Liver (tissue), 8 donors: ENCODE measurements at regions not wholly inside any gene's neighbourhood (a gene's known extent, or its start where the extent isn't known, plus 50 kb on each side); places are given as distances from the start of the nearest gene placed in this dataset.

Experiments used
- DNase-seq: peaks from one replicate; pipeline ENCODE4 v3.0.0-alpha.2; 2017; ENCODE audit warnings: low spot score
- H3K27ac ChIP-seq, 2 donors: one replicate each; pipeline ENCODE4 v1.7.0; 2013; ENCODE audit warnings: inconsistent platforms in 2 of 2, low read length in 2 of 2, control low read depth in 1 of 2, low read depth in 1 of 2, mild to moderate bottlenecking in 1 of 2
- H3K27me3 ChIP-seq, 4 donors: one replicate each; pipeline versions ENCODE4 v1.6.1 to v1.7.0; 2013; ENCODE audit warnings: low read length in 3 of 4, inconsistent platforms in 1 of 4, mild to moderate bottlenecking in 1 of 4, moderate library complexity in 1 of 4; ENCODE audit not compliant: control insufficient read depth in 4 of 4, insufficient read depth in 4 of 4
- H3K36me3 ChIP-seq, 4 donors: one replicate each; pipeline versions ENCODE4 v1.6.1 to v1.7.0; 2013; ENCODE audit warnings: low read length in 3 of 4, mild to moderate bottlenecking in 3 of 4, low read depth in 1 of 4, moderate library complexity in 1 of 4; ENCODE audit not compliant: control insufficient read depth in 4 of 4, insufficient read depth in 3 of 4
- H3K4me1 ChIP-seq, 4 donors: one replicate each; pipeline versions ENCODE4 v1.6.1 to v1.7.0; 2013; ENCODE audit warnings: low read length in 3 of 4, mild to moderate bottlenecking in 3 of 4, moderate library complexity in 1 of 4; ENCODE audit not compliant: control insufficient read depth in 4 of 4, insufficient read depth in 4 of 4
- H3K4me3 ChIP-seq, 3 donors: one replicate each; pipeline versions ENCODE4 v1.6.1 to v1.7.0; 2013; ENCODE audit warnings: low read length in 3 of 3, control low read depth in 1 of 3, low read depth in 1 of 3, mild to moderate bottlenecking in 1 of 3
- H3K9ac ChIP-seq, 2 donors: one replicate each; pipeline ENCODE4 v1.7.0; 2013; ENCODE audit warnings: low read length in 2 of 2, mild to moderate bottlenecking in 2 of 2, moderate library complexity in 2 of 2, control low read depth in 1 of 2, low read depth in 1 of 2
- H3K9me3 ChIP-seq, 4 donors: one replicate each; pipeline versions ENCODE4 v1.6.1 to v1.7.0; 2013; ENCODE audit warnings: low read length in 3 of 4; ENCODE audit not compliant: control insufficient read depth in 4 of 4
- ATF3 ChIP-seq: IDR thresholded peaks from 2 replicates; pipeline ENCODE4 v1.6.1; 2016; ENCODE audit warnings: antibody characterized with exemption
- EGR1 ChIP-seq, 2 donors: IDR thresholded peaks; 2 replicates each; pipeline ENCODE4 v1.6.1; 2016 to 2018; ENCODE audit warnings: antibody characterized with exemption in 2 of 2, low read depth in 2 of 2
- FOXA1 ChIP-seq: IDR thresholded peaks from 2 replicates; pipeline ENCODE4 v1.6.1; 2016; ENCODE audit warnings: antibody characterized with exemption
- FOXA2 ChIP-seq: IDR thresholded peaks from 2 replicates; pipeline ENCODE4 v1.6.1; 2016; ENCODE audit warnings: antibody characterized with exemption
- GABPA ChIP-seq, 2 donors: IDR thresholded peaks in 1 of 2; conservative IDR thresholded peaks in 1 of 2; 2 replicates each; pipeline ENCODE4 v1.6.1; 2016; ENCODE audit warnings: antibody characterized with exemption in 2 of 2, mild to moderate bottlenecking in 1 of 2, moderate library complexity in 1 of 2
- HNF4A ChIP-seq, 2 donors: conservative IDR thresholded peaks; 2 replicates each; pipeline ENCODE4 v1.6.1; 2016; ENCODE audit warnings: antibody characterized with exemption in 2 of 2, mild to moderate bottlenecking in 2 of 2
- HNF4G ChIP-seq: IDR thresholded peaks from 2 replicates; pipeline ENCODE4 v1.6.1; 2016; ENCODE audit warnings: antibody characterized with exemption
- JUND ChIP-seq, 2 donors: IDR thresholded peaks; 2 replicates each; pipeline ENCODE4 v1.6.1; 2016; ENCODE audit warnings: antibody characterized with exemption in 2 of 2
- MAX ChIP-seq: IDR thresholded peaks from 2 replicates; pipeline ENCODE4 v1.6.1; 2016; ENCODE audit warnings: antibody characterized with exemption
- RAD21 ChIP-seq, 2 donors: IDR thresholded peaks; 2 replicates each; pipeline ENCODE4 v1.6.1; 2016; ENCODE audit warnings: antibody characterized with exemption in 2 of 2, mild to moderate bottlenecking in 2 of 2
- RXRA ChIP-seq, 2 donors: IDR thresholded peaks; 2 replicates each; pipeline ENCODE4 v1.6.1; 2017 to 2018; ENCODE audit warnings: antibody characterized with exemption in 2 of 2, mild to moderate bottlenecking in 1 of 2
- SP1 ChIP-seq: IDR thresholded peaks from 2 replicates; pipeline ENCODE4 v1.6.1; 2018; ENCODE audit warnings: antibody characterized with exemption, mild to moderate bottlenecking
- TAF1 ChIP-seq: conservative IDR thresholded peaks from 2 replicates; pipeline ENCODE4 v1.6.1; 2016; ENCODE audit warnings: antibody characterized with exemption, mild to moderate bottlenecking
- YY1 ChIP-seq: IDR thresholded peaks from 2 replicates; pipeline ENCODE4 v1.6.1; 2016; ENCODE audit warnings: antibody characterized with exemption, mild to moderate bottlenecking
- whole genome bisulfite sequencing: extraction: QIAGEN DNeasy Blood & Tissue Kit; methylation state at CpG from one replicate; pipeline ENCODE4 v1.1.7; 2013; 5-methylcytosine and 5-hydroxymethylcytosine counted together
- TF ChIP-seq, protein P1 (sequence below): IDR thresholded peaks from 2 replicates; pipeline ENCODE4 v1.6.1; 2016; ENCODE audit warnings: antibody characterized with exemption, mild to moderate bottlenecking
- TF ChIP-seq, protein P2 (sequence below): fragments of 150-350 bp; IDR thresholded peaks from 2 replicates; pipeline ENCODE4 v1.5.1; 2017; ENCODE audit warnings: improper control_type of control experiment, low read depth, low read length; ENCODE audit not compliant: missing input control
- TF ChIP-seq, protein P3 (sequence below): IDR thresholded peaks from 2 replicates; pipeline ENCODE4 v1.6.1; 2016; ENCODE audit warnings: antibody characterized with exemption
- donor health status: healthy.
- donor health status: healthy.
- donor health status: healthy.
- donor health status: healthy.
- donor health status: healthy.

DNA sequence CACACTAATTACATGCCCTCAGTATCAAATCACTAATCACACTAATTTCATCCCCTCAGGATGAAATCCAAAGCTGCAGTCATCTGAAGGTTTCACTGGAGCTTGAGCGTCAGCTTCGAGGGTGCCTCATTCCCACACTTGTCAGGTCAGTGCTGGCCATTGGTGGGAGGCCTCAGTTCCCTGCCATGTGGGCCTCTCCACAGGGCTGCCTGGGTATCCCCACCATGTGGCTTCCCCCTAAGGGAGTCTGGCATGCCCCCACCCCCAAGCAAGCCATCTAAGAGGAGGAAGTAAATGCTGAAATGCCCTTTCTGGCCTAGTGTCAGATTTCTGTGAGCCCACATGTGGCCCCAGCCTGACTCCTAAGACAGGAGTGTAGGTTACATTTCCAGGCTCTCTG lies 78.6 kb upstream of the CDH5 start:
- Histone ChIP-seq H3K36me3 (no peaks in the 10 kb centered on the region), H3K9me3 (no peaks in the 10 kb centered on the region), H3K27me3 (no peaks in the 10 kb centered on the region), H3K27ac (no peak overlapping the region), H3K4me1 (no peaks in the 10 kb centered on the region), H3K9ac (no peak overlapping the region), H3K4me3 (no peak overlapping the region)
- no peak for DNase-seq
- TF ChIP-seq JUND (IDR thresholded peaks at IDR 0.05) = no peak
- no peak for TF ChIP-seq TAF1
- TF ChIP-seq YY1 = no peak
- TF ChIP-seq HNF4G = no peak
- no peak for TF ChIP-seq HNF4A (conservative IDR thresholded peaks at IDR 0.05)
- no peak for TF ChIP-seq FOXA2
- TF ChIP-seq, protein P1, sequence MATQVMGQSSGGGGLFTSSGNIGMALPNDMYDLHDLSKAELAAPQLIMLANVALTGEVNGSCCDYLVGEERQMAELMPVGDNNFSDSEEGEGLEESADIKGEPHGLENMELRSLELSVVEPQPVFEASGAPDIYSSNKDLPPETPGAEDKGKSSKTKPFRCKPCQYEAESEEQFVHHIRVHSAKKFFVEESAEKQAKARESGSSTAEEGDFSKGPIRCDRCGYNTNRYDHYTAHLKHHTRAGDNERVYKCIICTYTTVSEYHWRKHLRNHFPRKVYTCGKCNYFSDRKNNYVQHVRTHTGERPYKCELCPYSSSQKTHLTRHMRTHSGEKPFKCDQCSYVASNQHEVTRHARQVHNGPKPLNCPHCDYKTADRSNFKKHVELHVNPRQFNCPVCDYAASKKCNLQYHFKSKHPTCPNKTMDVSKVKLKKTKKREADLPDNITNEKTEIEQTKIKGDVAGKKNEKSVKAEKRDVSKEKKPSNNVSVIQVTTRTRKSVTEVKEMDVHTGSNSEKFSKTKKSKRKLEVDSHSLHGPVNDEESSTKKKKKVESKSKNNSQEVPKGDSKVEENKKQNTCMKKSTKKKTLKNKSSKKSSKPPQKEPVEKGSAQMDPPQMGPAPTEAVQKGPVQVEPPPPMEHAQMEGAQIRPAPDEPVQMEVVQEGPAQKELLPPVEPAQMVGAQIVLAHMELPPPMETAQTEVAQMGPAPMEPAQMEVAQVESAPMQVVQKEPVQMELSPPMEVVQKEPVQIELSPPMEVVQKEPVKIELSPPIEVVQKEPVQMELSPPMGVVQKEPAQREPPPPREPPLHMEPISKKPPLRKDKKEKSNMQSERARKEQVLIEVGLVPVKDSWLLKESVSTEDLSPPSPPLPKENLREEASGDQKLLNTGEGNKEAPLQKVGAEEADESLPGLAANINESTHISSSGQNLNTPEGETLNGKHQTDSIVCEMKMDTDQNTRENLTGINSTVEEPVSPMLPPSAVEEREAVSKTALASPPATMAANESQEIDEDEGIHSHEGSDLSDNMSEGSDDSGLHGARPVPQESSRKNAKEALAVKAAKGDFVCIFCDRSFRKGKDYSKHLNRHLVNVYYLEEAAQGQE = no peak
- no peak for TF ChIP-seq FOXA1
- TF ChIP-seq, protein P2, sequence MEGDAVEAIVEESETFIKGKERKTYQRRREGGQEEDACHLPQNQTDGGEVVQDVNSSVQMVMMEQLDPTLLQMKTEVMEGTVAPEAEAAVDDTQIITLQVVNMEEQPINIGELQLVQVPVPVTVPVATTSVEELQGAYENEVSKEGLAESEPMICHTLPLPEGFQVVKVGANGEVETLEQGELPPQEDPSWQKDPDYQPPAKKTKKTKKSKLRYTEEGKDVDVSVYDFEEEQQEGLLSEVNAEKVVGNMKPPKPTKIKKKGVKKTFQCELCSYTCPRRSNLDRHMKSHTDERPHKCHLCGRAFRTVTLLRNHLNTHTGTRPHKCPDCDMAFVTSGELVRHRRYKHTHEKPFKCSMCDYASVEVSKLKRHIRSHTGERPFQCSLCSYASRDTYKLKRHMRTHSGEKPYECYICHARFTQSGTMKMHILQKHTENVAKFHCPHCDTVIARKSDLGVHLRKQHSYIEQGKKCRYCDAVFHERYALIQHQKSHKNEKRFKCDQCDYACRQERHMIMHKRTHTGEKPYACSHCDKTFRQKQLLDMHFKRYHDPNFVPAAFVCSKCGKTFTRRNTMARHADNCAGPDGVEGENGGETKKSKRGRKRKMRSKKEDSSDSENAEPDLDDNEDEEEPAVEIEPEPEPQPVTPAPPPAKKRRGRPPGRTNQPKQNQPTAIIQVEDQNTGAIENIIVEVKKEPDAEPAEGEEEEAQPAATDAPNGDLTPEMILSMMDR = no peak
- no peak for TF ChIP-seq EGR1 (IDR thresholded peaks at IDR 0.05; ENCODE audit: low read depth in 2 of 2)
- TF ChIP-seq RAD21 (IDR thresholded peaks at IDR 0.05) = no peak
- no peak for TF ChIP-seq RXRA (IDR thresholded peaks at IDR 0.05)
- TF ChIP-seq ATF3 = no peak
- TF ChIP-seq, protein P3, sequence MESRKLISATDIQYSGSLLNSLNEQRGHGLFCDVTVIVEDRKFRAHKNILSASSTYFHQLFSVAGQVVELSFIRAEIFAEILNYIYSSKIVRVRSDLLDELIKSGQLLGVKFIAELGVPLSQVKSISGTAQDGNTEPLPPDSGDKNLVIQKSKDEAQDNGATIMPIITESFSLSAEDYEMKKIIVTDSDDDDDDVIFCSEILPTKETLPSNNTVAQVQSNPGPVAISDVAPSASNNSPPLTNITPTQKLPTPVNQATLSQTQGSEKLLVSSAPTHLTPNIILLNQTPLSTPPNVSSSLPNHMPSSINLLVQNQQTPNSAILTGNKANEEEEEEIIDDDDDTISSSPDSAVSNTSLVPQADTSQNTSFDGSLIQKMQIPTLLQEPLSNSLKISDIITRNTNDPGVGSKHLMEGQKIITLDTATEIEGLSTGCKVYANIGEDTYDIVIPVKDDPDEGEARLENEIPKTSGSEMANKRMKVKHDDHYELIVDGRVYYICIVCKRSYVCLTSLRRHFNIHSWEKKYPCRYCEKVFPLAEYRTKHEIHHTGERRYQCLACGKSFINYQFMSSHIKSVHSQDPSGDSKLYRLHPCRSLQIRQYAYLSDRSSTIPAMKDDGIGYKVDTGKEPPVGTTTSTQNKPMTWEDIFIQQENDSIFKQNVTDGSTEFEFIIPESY = no peak
- TF ChIP-seq SP1 = no peak
- TF ChIP-seq MAX = no peak
- 92% methylated on average over 2 of the region's 2 CpGs for WGBS

- WGBS = 58% methylated on average over 2 of the region's 2 CpGs
- no peak for DNase-seq
- TF ChIP-seq, protein P1 = no peak
- no peak for TF ChIP-seq SP1
- no peak for TF ChIP-seq GABPA (IDR thresholded peaks at IDR 0.05 in 1 of 2, conservative IDR thresholded peaks at IDR 0.05 in 1 of 2)
- H3K9ac ChIP-seq = no peak overlapping the region
- no peaks in the 10 kb centered on the region for H3K4me1 ChIP-seq
- no peak overlapping the region for H3K27ac ChIP-seq
- H3K4me3 ChIP-seq = no peak overlapping the region
- no peaks in the 10 kb centered on the region for H3K36me3 ChIP-seq
- no peaks in the 10 kb centered on the region for H3K27me3 ChIP-seq
- H3K9me3 ChIP-seq = no peaks in the 10 kb centered on the region
Observed at GRCh38 chr16:66287416-66287815, 79.1 kb upstream of the CDH5 start.
